HepG2 (cell line): ENCODE measurements at regions not wholly inside any gene's neighbourhood (a gene's known extent, or its start where the extent isn't known, plus 50 kb on each side); places are given as distances from the start of the nearest gene placed in this dataset.

ENCODE experiments used
- ATAC-seq: fragments of 200-7000 bp; cut with Tn5 transposase; 3 replicates; pipeline ENCODE4 v1.9.1; 2020; ENCODE audit warnings: mild to moderate bottlenecking, moderate library complexity
- BruUV-seq: library from RNA; stranded (reverse); fragments of 400-500 nt; replicated peaks from 2 replicates; lab custom pipeline; 2021; lab: Mats Ljungman, UMichigan
- CTCF ChIA-PET: fragments of 300-600 bp; formaldehyde crosslinking; extraction: SDS; loops from one replicate; lab custom pipeline; 2021; ENCODE audit warnings: low total read pairs, inconsistent platforms, low intra/inter-chr PET ratio; lab: Yijun Ruan, JAX
- POLR2A ChIA-PET: fragments of 350-600 bp; sonication (Branson Sonifier 250); formaldehyde crosslinking; loops from one replicate; lab custom pipeline; 2020; ENCODE audit warnings: antibody characterized with exemption, inconsistent platforms; lab: Yijun Ruan, JAX
- DNase-seq: peaks from one replicate; pipeline ENCODE4 v3.0.0-alpha.2; 2015; ENCODE audit warnings: low spot score
- FAIRE-seq: peaks from 3 replicates; lab custom pipeline; 2011; peaks lifted over from hg19 to GRCh38; lab: Jason Lieb, UNC
- H2AFZ ChIP-seq: one replicate; pipeline ENCODE4 v1.6.1; 2011; ENCODE audit warnings: low read length, inconsistent platforms
- H3K27ac ChIP-seq: fragments of 300-600 bp; 3 replicates; pipeline ENCODE4 v1.8.0; 2011; ENCODE audit warnings: mixed run types, mild to moderate bottlenecking, mixed read lengths, low read length, inconsistent platforms; ENCODE audit not compliant: insufficient read depth; ENCODE audit errors: extremely low read length
- H3K27me3 ChIP-seq, 2 experiments: fragments of 200-600 bp in 1 of 2; 2 replicates in 1 of 2; 3 replicates in 1 of 2; pipeline versions ENCODE4 v1.6.0 to v1.8.0; 2011; ENCODE audit warnings: low read length in 2 of 2, mild to moderate bottlenecking in 2 of 2, moderate library complexity in 2 of 2, inconsistent platforms in 1 of 2; ENCODE audit not compliant: insufficient read depth in 2 of 2, control insufficient read depth in 1 of 2
- H3K36me3 ChIP-seq, 2 experiments: fragments of 200-600 bp in 1 of 2; replicated peaks in 1 of 2; 2 replicates in 1 of 2; 3 replicates in 1 of 2; pipeline versions ENCODE4 v1.5.1 to v1.8.0; 2011; ENCODE audit warnings: low read length in 2 of 2, inconsistent platforms in 1 of 2; ENCODE audit not compliant: insufficient read depth in 2 of 2, control insufficient read depth in 1 of 2
- H3K4me1 ChIP-seq: 2 replicates; pipeline ENCODE4 v1.5.1; 2012; ENCODE audit warnings: low read length, inconsistent platforms; ENCODE audit not compliant: insufficient read depth
- H3K4me2 ChIP-seq: 2 replicates; pipeline ENCODE4 v1.6.0; 2011; ENCODE audit warnings: low read depth, low read length, inconsistent platforms
- H3K4me3 ChIP-seq, 3 experiments: fragments of 200-600 bp in 1 of 3; sonication (generic), shearing (Covaris generic) in 1 of 3; replicated peaks in 1 of 3; 2 replicates each; pipeline ENCODE4 v1.5.1; 2011 to 2016; ENCODE audit warnings: low read length in 3 of 3, inconsistent platforms in 2 of 3, low read depth in 2 of 3, mild to moderate bottlenecking in 2 of 3, control low read depth in 1 of 3, mixed read lengths in 1 of 3; ENCODE audit not compliant: insufficient read depth in 1 of 3
- H3K79me2 ChIP-seq: one replicate; pipeline ENCODE4 v1.6.1; 2011; ENCODE audit warnings: low read length, inconsistent platforms; ENCODE audit not compliant: insufficient read depth
- H3K9ac ChIP-seq: 2 replicates; pipeline ENCODE4 v1.6.0; 2011; ENCODE audit warnings: mild to moderate bottlenecking, low read depth, low read length, inconsistent platforms; ENCODE audit not compliant: insufficient read depth
- H3K9me3 ChIP-seq: 2 replicates; pipeline ENCODE4 v1.5.1; 2012; ENCODE audit warnings: mild to moderate bottlenecking, low read length
- H4K20me1 ChIP-seq: 2 replicates; pipeline ENCODE4 v1.6.0; 2011; ENCODE audit warnings: inconsistent platforms, mild to moderate bottlenecking, low read length, moderate library complexity; ENCODE audit not compliant: insufficient read depth
- EHMT2 ChIP-seq: fragments of 200-600 bp; sonication (generic); IDR thresholded peaks from 2 replicates; pipeline ENCODE4 v1.7.0; 2017; ENCODE audit warnings: antibody characterized with exemption, low read depth, low read length, borderline replicate concordance
- HIVEP1 ChIP-seq: sonication (generic); formaldehyde crosslinking; IDR thresholded peaks from 2 replicates; pipeline ENCODE4 v1.4.0; 2020; ENCODE audit warnings: mild to moderate bottlenecking, missing genetic modification reagents
- HNRNPUL1 ChIP-seq: fragments of 200-400 bp; formaldehyde crosslinking; IDR thresholded peaks from 2 replicates; pipeline ENCODE4 v1.6.1; 2017; ENCODE audit warnings: low read depth, mild to moderate bottlenecking, low read length, moderate library complexity
- MAZ ChIP-seq, 2 experiments: sonication (generic) in 1 of 2; formaldehyde crosslinking in 1 of 2; IDR thresholded peaks; 2 replicates each; pipeline versions ENCODE4 v1.5.0 to v1.6.1; 2012 to 2020; ENCODE audit warnings: low read depth in 2 of 2, mild to moderate bottlenecking in 2 of 2, borderline replicate concordance in 1 of 2, improper control_type of control experiment in 1 of 2, low read length in 1 of 2, missing genetic modification reagents in 1 of 2, moderate library complexity in 1 of 2
- MBD4 ChIP-seq: IDR thresholded peaks from 2 replicates; pipeline ENCODE4 v1.6.1; 2012; ENCODE audit warnings: low read length, inconsistent platforms, borderline replicate concordance
- SIX1 ChIP-seq: sonication (generic); formaldehyde crosslinking; IDR thresholded peaks from 2 replicates; pipeline ENCODE4 v1.4.0; 2020; ENCODE audit warnings: missing genetic modification reagents, borderline replicate concordance
- ZFP36 ChIP-seq: fragments of 150-350 bp; IDR thresholded peaks from 2 replicates; pipeline ENCODE4 v1.6.1; 2018; ENCODE audit warnings: borderline replicate concordance, low read length, low read depth; ENCODE audit not compliant: partially characterized antibody
- ZNF275 ChIP-seq: sonication (generic); formaldehyde crosslinking; IDR thresholded peaks from 2 replicates; pipeline ENCODE4 v1.8.0; 2022; ENCODE audit warnings: missing genetic modification reagents, mild to moderate bottlenecking, inconsistent platforms, borderline replicate concordance
- ZNF496 ChIP-seq: sonication (generic); formaldehyde crosslinking; IDR thresholded peaks from 2 replicates; pipeline ENCODE4 v1.8.1; 2023; ENCODE audit warnings: mild to moderate bottlenecking, moderate library complexity, missing genetic modification reagents; ENCODE audit not compliant: insufficient replicate concordance
- ZNF674 ChIP-seq: sonication (generic); formaldehyde crosslinking; IDR thresholded peaks from 2 replicates; pipeline ENCODE4 v1.5.0; 2020; ENCODE audit warnings: low read depth, mild to moderate bottlenecking, missing genetic modification reagents
- ZSCAN22 ChIP-seq: sonication (generic); formaldehyde crosslinking; IDR thresholded peaks from 2 replicates; pipeline ENCODE4 v1.4.0; 2020; ENCODE audit warnings: mild to moderate bottlenecking, missing genetic modification reagents
- ZSCAN30 ChIP-seq: sonication (generic); formaldehyde crosslinking; IDR thresholded peaks from 2 replicates; pipeline ENCODE4 v1.5.0; 2020; ENCODE audit warnings: mild to moderate bottlenecking, missing genetic modification reagents
- WGBS: methylation state at CpG from one replicate; pipeline ENCODE4 v1.1.6; 2017; ENCODE audit warnings: low lambda C conversion rate; 5-methylcytosine and 5-hydroxymethylcytosine counted together
- in situ Hi-C: cut with HindIII; loops from 2 replicates; pipeline ENCODE4 v1.10.0; 2017; ENCODE audit warnings: low pct_unique_long_range_greater_than_20kb; ENCODE audit not compliant: extremely low pct_ligation_motif_present
- intact Hi-C: fragments of 100-400 bp; cut with micrococcal nuclease; formaldehyde crosslinking; loops from one replicate; pipeline ENCODE4 v1.10.0; 2022; ENCODE audit not compliant: unreplicated experiment
- TF ChIP-seq, protein P1 (sequence below): sonication (generic); formaldehyde crosslinking; IDR thresholded peaks from 2 replicates; pipeline ENCODE4 v1.5.1; 2020; ENCODE audit warnings: missing genetic modification reagents, mild to moderate bottlenecking, borderline replicate concordance
- TF ChIP-seq, protein P2 (sequence below): sonication (generic); formaldehyde crosslinking; IDR thresholded peaks from 2 replicates; pipeline ENCODE4 v1.5.0; 2020; ENCODE audit warnings: mild to moderate bottlenecking, missing genetic modification reagents
- TF ChIP-seq, protein P3 (sequence below): sonication (generic); formaldehyde crosslinking; conservative IDR thresholded peaks from 2 replicates; pipeline ENCODE4 v1.4.0; 2020; ENCODE audit warnings: missing genetic modification reagents
- TF ChIP-seq, protein P4 (sequence below): sonication (generic); formaldehyde crosslinking; IDR thresholded peaks from 2 replicates; pipeline ENCODE4 v1.5.0; 2020; ENCODE audit warnings: mild to moderate bottlenecking, low read depth, missing genetic modification reagents, borderline replicate concordance

GRCh38 chr6:67790569-67790968, 844.5 kb upstream of the ADGRB3 start:
- intact Hi-C loops (no loop called here), in situ Hi-C loops (no loop called here)
- POLR2A ChIA-PET = no interaction called here
- H3K79me2 ChIP-seq = no peaks in the 10 kb centered on the region
- no peak overlapping the region for H2AFZ ChIP-seq
- no peak overlapping the region for H3K4me2 ChIP-seq
- H3K9me3 ChIP-seq = no peaks in the 10 kb centered on the region
- H3K27me3 ChIP-seq = no peaks in the 10 kb centered on the region
- H3K9ac ChIP-seq = no peak overlapping the region
- 0% methylated on average over 1 of the region's 1 CpG for WGBS
- no peak for ATAC-seq
- CTCF ChIA-PET = no interaction called here
- H3K4me3 ChIP-seq = no peak overlapping the region
- no peaks in the 10 kb centered on the region for H4K20me1 ChIP-seq
- no peaks in the 10 kb centered on the region for H3K4me1 ChIP-seq
- no peak for DNase-seq
- TF ChIP-seq, protein P1, sequence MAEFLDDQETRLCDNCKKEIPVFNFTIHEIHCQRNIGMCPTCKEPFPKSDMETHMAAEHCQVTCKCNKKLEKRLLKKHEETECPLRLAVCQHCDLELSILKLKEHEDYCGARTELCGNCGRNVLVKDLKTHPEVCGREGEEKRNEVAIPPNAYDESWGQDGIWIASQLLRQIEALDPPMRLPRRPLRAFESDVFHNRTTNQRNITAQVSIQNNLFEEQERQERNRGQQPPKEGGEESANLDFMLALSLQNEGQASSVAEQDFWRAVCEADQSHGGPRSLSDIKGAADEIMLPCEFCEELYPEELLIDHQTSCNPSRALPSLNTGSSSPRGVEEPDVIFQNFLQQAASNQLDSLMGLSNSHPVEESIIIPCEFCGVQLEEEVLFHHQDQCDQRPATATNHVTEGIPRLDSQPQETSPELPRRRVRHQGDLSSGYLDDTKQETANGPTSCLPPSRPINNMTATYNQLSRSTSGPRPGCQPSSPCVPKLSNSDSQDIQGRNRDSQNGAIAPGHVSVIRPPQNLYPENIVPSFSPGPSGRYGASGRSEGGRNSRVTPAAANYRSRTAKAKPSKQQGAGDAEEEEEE (CRISPR knock-in tag) = no peak
- TF ChIP-seq EHMT2 (no peak), HNRNPUL1 (no peak), MAZ (IDR thresholded peaks at IDR 0.05; ENCODE audit: borderline replicate concordance, low read depth, low read length) (no peak), MAZ (CRISPR knock-in tag; IDR thresholded peaks at IDR 0.05; ENCODE audit: low read depth) (no peak), ZSCAN22 (CRISPR knock-in tag) (no peak), HIVEP1 (CRISPR knock-in tag) (no peak), ZNF275 (CRISPR knock-in tag) (no peak), ZFP36 (no peak), MBD4 (no peak), ZSCAN30 (no peak), SIX1 (CRISPR knock-in tag) (no peak), ZNF496 (no peak), ZNF674 (CRISPR knock-in tag) (no peak)
- TF ChIP-seq, protein P2, sequence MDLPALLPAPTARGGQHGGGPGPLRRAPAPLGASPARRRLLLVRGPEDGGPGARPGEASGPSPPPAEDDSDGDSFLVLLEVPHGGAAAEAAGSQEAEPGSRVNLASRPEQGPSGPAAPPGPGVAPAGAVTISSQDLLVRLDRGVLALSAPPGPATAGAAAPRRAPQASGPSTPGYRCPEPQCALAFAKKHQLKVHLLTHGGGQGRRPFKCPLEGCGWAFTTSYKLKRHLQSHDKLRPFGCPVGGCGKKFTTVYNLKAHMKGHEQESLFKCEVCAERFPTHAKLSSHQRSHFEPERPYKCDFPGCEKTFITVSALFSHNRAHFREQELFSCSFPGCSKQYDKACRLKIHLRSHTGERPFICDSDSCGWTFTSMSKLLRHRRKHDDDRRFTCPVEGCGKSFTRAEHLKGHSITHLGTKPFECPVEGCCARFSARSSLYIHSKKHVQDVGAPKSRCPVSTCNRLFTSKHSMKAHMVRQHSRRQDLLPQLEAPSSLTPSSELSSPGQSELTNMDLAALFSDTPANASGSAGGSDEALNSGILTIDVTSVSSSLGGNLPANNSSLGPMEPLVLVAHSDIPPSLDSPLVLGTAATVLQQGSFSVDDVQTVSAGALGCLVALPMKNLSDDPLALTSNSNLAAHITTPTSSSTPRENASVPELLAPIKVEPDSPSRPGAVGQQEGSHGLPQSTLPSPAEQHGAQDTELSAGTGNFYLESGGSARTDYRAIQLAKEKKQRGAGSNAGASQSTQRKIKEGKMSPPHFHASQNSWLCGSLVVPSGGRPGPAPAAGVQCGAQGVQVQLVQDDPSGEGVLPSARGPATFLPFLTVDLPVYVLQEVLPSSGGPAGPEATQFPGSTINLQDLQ (CRISPR knock-in tag) = no peak
- TF ChIP-seq, protein P3, sequence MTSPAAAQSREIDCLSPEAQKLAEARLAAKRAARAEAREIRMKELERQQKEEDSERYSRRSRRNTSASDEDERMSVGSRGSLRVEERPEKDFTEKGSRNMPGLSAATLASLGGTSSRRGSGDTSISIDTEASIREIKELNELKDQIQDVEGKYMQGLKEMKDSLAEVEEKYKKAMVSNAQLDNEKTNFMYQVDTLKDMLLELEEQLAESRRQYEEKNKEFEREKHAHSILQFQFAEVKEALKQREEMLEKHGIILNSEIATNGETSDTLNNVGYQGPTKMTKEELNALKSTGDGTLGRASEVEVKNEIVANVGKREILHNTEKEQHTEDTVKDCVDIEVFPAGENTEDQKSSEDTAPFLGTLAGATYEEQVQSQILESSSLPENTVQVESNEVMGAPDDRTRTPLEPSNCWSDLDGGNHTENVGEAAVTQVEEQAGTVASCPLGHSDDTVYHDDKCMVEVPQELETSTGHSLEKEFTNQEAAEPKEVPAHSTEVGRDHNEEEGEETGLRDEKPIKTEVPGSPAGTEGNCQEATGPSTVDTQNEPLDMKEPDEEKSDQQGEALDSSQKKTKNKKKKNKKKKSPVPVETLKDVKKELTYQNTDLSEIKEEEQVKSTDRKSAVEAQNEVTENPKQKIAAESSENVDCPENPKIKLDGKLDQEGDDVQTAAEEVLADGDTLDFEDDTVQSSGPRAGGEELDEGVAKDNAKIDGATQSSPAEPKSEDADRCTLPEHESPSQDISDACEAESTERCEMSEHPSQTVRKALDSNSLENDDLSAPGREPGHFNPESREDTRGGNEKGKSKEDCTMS (CRISPR knock-in tag) = no peak
- TF ChIP-seq, protein P4, sequence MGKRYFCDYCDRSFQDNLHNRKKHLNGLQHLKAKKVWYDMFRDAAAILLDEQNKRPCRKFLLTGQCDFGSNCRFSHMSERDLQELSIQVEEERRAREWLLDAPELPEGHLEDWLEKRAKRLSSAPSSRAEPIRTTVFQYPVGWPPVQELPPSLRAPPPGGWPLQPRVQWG (CRISPR knock-in tag) = no peak
- TF ChIP-seq, all 625 proteins: peak for 0
- no TSS peak for BruUV-seq
- Histone ChIP-seq H3K36me3 (no peaks in the 10 kb centered on the region), H3K27ac (no peak overlapping the region)
- no peak for FAIRE-seq
